HG02798 (cell line): ENCODE measurements at regions not wholly inside any gene's neighbourhood (a gene's known extent, or its start where the extent isn't known, plus 50 kb on each side); places are given as distances from the start of the nearest gene placed in this dataset.

ENCODE experiments used
- ATAC-seq: cut with Tn5 transposase; IDR thresholded peaks from one replicate; pipeline ENCODE4 v1.9.1; 2021; ENCODE audit warnings: mild to moderate bottlenecking; ENCODE audit not compliant: unreplicated experiment, poor library complexity

GRCh38 chr6:125693480-125693879 is 56.0 kb upstream of the HEY2 start:
- no peak for ATAC-seq

DNA sequence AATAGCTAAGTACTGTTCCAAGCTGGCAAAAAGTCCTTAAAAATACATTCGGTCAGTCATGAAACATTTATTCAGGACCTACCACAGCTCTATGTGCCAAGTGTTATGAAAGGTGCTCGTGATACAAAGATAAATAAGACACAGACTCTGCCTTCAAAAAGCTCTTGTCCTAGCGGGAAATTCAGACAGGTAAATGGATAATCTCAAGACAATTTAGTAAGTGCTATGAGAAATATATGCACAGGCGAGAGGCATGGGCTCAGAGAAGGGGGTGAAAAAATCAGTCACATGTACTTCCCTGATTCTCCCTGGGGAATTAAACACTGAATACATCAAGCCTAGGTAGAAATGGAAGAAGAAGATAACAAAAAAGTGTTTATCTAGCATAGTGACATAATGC is 49.8 kb upstream of the HEY2 start:
- no peak for ATAC-seq
